B cell (primary cell): ENCODE measurements at regions not wholly inside any gene's neighbourhood (a gene's known extent, or its start where the extent isn't known, plus 50 kb on each side); places are given as distances from the start of the nearest gene placed in this dataset.

Experiments
- ATAC-seq: fragments of 200-7000 bp; cut with Tn5 transposase; one replicate; pipeline ENCODE4 v1.10.0; 2021; ENCODE audit warnings: low read depth, mild to moderate bottlenecking, moderate number of reproducible peaks, moderate library complexity
- CTCF ChIA-PET: fragments of 350-600 bp; sonication (Branson Sonifier 250); formaldehyde crosslinking; loops from one replicate; lab custom pipeline; 2021; ENCODE audit warnings: antibody characterized with exemption, inconsistent platforms; lab: Charles Lee
- POLR2A ChIA-PET: fragments of 350-600 bp; sonication (Branson Sonifier 250); formaldehyde crosslinking; loops from one replicate; lab custom pipeline; 2021; ENCODE audit warnings: antibody characterized with exemption; lab: Charles Lee
- DNase-seq: peaks from one replicate; pipeline ENCODE4 v3.0.0; 2013
- H2AFZ ChIP-seq: 2 replicates; pipeline ENCODE4 v1.6.1; 2012; ENCODE audit warnings: mild to moderate bottlenecking, low read depth, low read length; ENCODE audit not compliant: insufficient read depth, poor library complexity, severe bottlenecking
- H3K27ac ChIP-seq, 2 donors: 1 replicate in 1 of 2; 2 replicates in 1 of 2; pipeline ENCODE4 v1.5.1; 2012 to 2013; ENCODE audit warnings: low read length in 2 of 2, mild to moderate bottlenecking in 2 of 2, moderate library complexity in 1 of 2
- H3K27me3 ChIP-seq, 4 experiments: fragments of 200-600 bp in 1 of 4; sonication (generic) in 1 of 4; replicated peaks in 1 of 4; 1 replicate in 2 of 4; 2 replicates in 2 of 4; pipeline versions ENCODE4 v1.6.1 to v1.7.0; 2013 to 2016; ENCODE audit warnings: low read length in 3 of 4, mild to moderate bottlenecking in 2 of 4, mixed read lengths in 1 of 4, moderate library complexity in 1 of 4; ENCODE audit not compliant: insufficient read depth in 4 of 4, control insufficient read depth in 3 of 4; ENCODE audit errors: control extremely low read depth in 1 of 4
- H3K36me3 ChIP-seq, 2 experiments: replicated peaks in 1 of 2; 1 replicate in 1 of 2; 2 replicates in 1 of 2; pipeline versions ENCODE4 v1.6.1 to v1.7.1; 2013; ENCODE audit warnings: low read length in 1 of 2; ENCODE audit not compliant: insufficient read depth in 2 of 2, control insufficient read depth in 1 of 2; ENCODE audit errors: control extremely low read depth in 1 of 2, extremely low read depth in 1 of 2
- H3K4me1 ChIP-seq, 2 donors: fragments of 200-600 bp in 1 of 2; sonication (generic) in 1 of 2; 1 replicate in 1 of 2; 2 replicates in 1 of 2; pipeline versions ENCODE4 v1.5.1 to v1.6.1; 2013 to 2017; ENCODE audit warnings: low read length in 2 of 2; ENCODE audit not compliant: control insufficient read depth in 2 of 2, insufficient read depth in 2 of 2
- H3K4me2 ChIP-seq: replicated peaks from 2 replicates; pipeline ENCODE3; 2012; ENCODE audit warnings: mild to moderate bottlenecking, low read depth, low read length; ENCODE audit not compliant: poor library complexity, severe bottlenecking
- H3K4me3 ChIP-seq, 5 experiments: fragments of 200-600 bp in 1 of 5; sonication (generic) in 1 of 5; 1 replicate in 3 of 5; 2 replicates in 2 of 5; pipeline versions ENCODE4 v1.5.1 to v1.7.0; 2011 to 2016; ENCODE audit warnings: low read length in 4 of 5, mild to moderate bottlenecking in 4 of 5, low read depth in 2 of 5, control low read depth in 1 of 5, moderate library complexity in 1 of 5; ENCODE audit not compliant: insufficient read depth in 1 of 5; ENCODE audit errors: control extremely low read depth in 1 of 5, extremely low read depth in 1 of 5
- H3K79me2 ChIP-seq: fragments of 200-600 bp; sonication (generic); one replicate; pipeline ENCODE4 v1.6.0; 2016; ENCODE audit warnings: low read length; ENCODE audit not compliant: control insufficient read depth, insufficient read depth
- H3K9ac ChIP-seq: fragments of 200-600 bp; sonication (generic); 2 replicates; pipeline ENCODE4 v1.6.1; 2017; ENCODE audit warnings: mild to moderate bottlenecking, low read length, moderate library complexity
- H3K9me3 ChIP-seq, 3 donors: one replicate each; pipeline versions ENCODE4 v1.6.1 to v1.7.1; 2013; ENCODE audit warnings: low read length in 2 of 3; ENCODE audit not compliant: control insufficient read depth in 2 of 3, insufficient read depth in 1 of 3; ENCODE audit errors: control extremely low read depth in 1 of 3
- H4K20me1 ChIP-seq: 2 replicates; pipeline ENCODE4 v1.6.0; 2012; ENCODE audit warnings: mild to moderate bottlenecking, low read length; ENCODE audit not compliant: insufficient read depth, control insufficient read depth, poor library complexity, severe bottlenecking
- H3K27ac Mint-ChIP-seq: one replicate; pipeline ENCODE4 v1.8.0; 2021; ENCODE audit warnings: mixed read lengths
- H3K27me3 Mint-ChIP-seq: one replicate; pipeline ENCODE4 v1.8.0; 2021; ENCODE audit warnings: mixed read lengths
- H3K4me1 Mint-ChIP-seq: one replicate; pipeline ENCODE4 v1.8.0; 2021; ENCODE audit warnings: mixed read lengths
- H3K4me3 Mint-ChIP-seq: one replicate; pipeline ENCODE4 v1.8.0; 2021; ENCODE audit warnings: mixed read lengths
- H3K9me3 Mint-ChIP-seq: one replicate; pipeline ENCODE4 v1.8.0; 2022; ENCODE audit warnings: mixed read lengths; ENCODE audit not compliant: insufficient read depth
- EZH2 ChIP-seq: IDR thresholded peaks from 2 replicates; pipeline ENCODE4 v1.6.1; 2012; ENCODE audit warnings: borderline replicate concordance, low read depth, mild to moderate bottlenecking, moderate library complexity, low read length; ENCODE audit not compliant: insufficient read depth, poor library complexity, severe bottlenecking
- WGBS: methylation state at CpG from one replicate; pipeline ENCODE4 v1.1.5; 2013; ENCODE audit warnings: missing lambda C conversion rate; ENCODE audit not compliant: insufficient coverage; 5-methylcytosine and 5-hydroxymethylcytosine counted together
- intact Hi-C: fragments of 100-400 bp; cut with micrococcal nuclease; formaldehyde crosslinking; loops from one replicate; pipeline ENCODE4 v1.10.0; 2022
- TF ChIP-seq, protein P1 (sequence below): fragments of 200-600 bp; IDR thresholded peaks from one replicate; pipeline ENCODE4 v1.8.0; 2022; ENCODE audit warnings: antibody characterized with exemption, mild to moderate bottlenecking

DNA sequence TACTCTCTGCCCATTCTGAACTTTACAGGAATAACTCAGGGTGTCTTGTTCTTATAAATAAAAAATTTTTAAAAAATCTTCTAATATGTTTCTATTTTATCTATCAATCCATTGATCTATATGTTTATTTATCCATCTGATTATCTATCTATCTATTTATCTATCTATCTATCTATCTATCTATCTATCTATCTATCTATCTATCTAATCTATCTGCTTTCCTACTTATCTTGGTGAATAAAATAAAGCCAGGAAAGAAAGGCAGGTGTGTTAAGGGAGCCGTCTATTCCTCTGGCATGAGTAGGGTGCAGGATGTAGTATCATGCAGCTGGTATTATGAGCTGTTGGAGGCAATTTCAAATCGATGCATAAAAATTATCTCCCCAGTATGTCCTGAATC lies 153.0 kb downstream of the FOXA2 start:
- H3K9me3 ChIP-seq = peaks cover 0 to 7% (median 0%) of the 10 kb centered on the region in 3 donors
- H3K36me3 ChIP-seq = no peaks in the 10 kb centered on the region
- no peak overlapping the region for H3K9ac ChIP-seq
- H3K4me3 ChIP-seq = no peak overlapping the region
- H3K27me3 Mint-ChIP-seq = peaks cover 2% of the 10 kb centered on the region
- H3K4me2 ChIP-seq = no peak overlapping the region
- no peak overlapping the region for H3K4me3 Mint-ChIP-seq
- no peaks in the 10 kb centered on the region for H4K20me1 ChIP-seq
- POLR2A ChIA-PET = no interaction called here
- H3K27ac ChIP-seq = no peak overlapping the region
- H3K4me1 ChIP-seq = no peaks in the 10 kb centered on the region
- intact Hi-C loops = no loop called here
- no CpG with 5 or more reads among the region's 2 CpGs for WGBS
- H3K79me2 ChIP-seq = no peaks in the 10 kb centered on the region
- CTCF ChIA-PET = no interaction called here
- no peaks in the 10 kb centered on the region for H3K9me3 Mint-ChIP-seq
- TF ChIP-seq, protein P1, sequence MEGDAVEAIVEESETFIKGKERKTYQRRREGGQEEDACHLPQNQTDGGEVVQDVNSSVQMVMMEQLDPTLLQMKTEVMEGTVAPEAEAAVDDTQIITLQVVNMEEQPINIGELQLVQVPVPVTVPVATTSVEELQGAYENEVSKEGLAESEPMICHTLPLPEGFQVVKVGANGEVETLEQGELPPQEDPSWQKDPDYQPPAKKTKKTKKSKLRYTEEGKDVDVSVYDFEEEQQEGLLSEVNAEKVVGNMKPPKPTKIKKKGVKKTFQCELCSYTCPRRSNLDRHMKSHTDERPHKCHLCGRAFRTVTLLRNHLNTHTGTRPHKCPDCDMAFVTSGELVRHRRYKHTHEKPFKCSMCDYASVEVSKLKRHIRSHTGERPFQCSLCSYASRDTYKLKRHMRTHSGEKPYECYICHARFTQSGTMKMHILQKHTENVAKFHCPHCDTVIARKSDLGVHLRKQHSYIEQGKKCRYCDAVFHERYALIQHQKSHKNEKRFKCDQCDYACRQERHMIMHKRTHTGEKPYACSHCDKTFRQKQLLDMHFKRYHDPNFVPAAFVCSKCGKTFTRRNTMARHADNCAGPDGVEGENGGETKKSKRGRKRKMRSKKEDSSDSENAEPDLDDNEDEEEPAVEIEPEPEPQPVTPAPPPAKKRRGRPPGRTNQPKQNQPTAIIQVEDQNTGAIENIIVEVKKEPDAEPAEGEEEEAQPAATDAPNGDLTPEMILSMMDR = no peak
- no peak for TF ChIP-seq EZH2
- ATAC-seq (no peak), DNase-seq (no peak)
- H3K27me3 ChIP-seq = no peaks in the 10 kb centered on the region
- no peak overlapping the region for H3K27ac Mint-ChIP-seq
- H3K4me1 Mint-ChIP-seq = no peaks in the 10 kb centered on the region
- no peak overlapping the region for H2AFZ ChIP-seq

DNA sequence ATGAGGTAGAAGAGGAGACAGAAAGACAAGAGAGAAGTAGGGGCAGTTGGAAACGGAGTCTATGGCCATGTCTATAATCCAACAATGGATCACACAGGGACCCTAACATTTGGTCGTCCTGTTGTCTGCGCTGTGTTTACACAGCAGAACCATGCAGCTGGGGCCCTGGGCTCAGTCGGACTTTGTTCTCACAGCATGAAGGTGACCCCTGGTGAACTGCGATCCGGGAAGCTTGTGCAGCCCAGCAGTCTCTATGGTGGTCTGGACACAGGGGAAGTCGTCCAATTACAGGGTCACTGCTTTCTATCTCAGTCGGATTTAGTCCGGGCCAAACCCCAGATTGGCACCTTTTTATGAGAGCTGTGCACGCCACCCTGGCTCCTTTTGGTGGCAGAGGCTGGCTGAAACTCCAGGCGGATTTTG lies 153.6 kb downstream of the FOXA2 start:
- DNase-seq = no peak
- 81% methylated on average over 10 of the region's 11 CpGs for WGBS
- TF ChIP-seq, protein P1 = no peak
- TF ChIP-seq EZH2 = no peak

More for the DNA sequence above, 153.6 kb downstream of the FOXA2 start:
- no peaks in the 10 kb centered on the region for H3K36me3 ChIP-seq
- POLR2A ChIA-PET = no interaction called here
- H3K79me2 ChIP-seq = no peaks in the 10 kb centered on the region
- Mint-ChIP-seq H3K27ac (no peak overlapping the region), H3K27me3 (peaks cover 2% of the 10 kb centered on the region), H3K4me3 (no peak overlapping the region), H3K4me1 (no peaks in the 10 kb centered on the region), H3K9me3 (no peaks in the 10 kb centered on the region)
- H2AFZ ChIP-seq = no peak overlapping the region
- H3K4me2 ChIP-seq = no peak overlapping the region
- H3K27me3 ChIP-seq = no peaks in the 10 kb centered on the region
- ATAC-seq = no peak
- H3K27ac ChIP-seq = no peak overlapping the region
- intact Hi-C loops = no loop called here
- peaks cover 0 to 7% (median 0%) of the 10 kb centered on the region in 3 donors for H3K9me3 ChIP-seq
- H3K4me1 ChIP-seq = no peaks in the 10 kb centered on the region
- no peak overlapping the region for H3K4me3 ChIP-seq
- no peaks in the 10 kb centered on the region for H4K20me1 ChIP-seq
- CTCF ChIA-PET = no interaction called here
- H3K9ac ChIP-seq = no peak overlapping the region
